ENCODE measurements at regions not wholly inside any gene's neighbourhood (a gene's known extent, or its start where the extent isn't known, plus 50 kb on each side); places are given as distances from the start of the nearest gene placed in this dataset.

DNA sequence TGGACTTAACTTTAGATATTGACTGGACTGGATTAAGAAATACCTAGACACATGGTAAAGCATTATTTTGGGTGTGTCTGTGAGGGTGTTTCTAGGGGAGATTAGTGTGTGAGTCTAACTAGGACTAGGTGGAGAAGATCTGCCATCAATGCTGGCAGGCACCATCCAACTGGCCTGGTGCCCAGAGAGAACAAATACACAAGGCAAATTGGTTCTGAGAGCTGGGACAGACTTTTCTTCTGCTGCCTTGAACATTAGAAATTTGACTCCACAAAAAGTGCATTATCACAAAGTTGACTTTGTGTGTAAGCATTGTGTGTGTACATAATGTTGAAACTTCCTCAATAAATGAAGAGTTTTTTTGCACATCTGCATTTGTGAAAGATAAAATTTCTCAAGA is 522.1 kb downstream of the SUCLA2 start:
- Histone ChIP-seq H3K9me3 (no peaks in the 10 kb centered on the region), H3K36me3 (no peaks in the 10 kb centered on the region), H3K4me3 (no peak overlapping the region), H3K27me3 (no peaks in the 10 kb centered on the region), H3K4me1 (no peaks in the 10 kb centered on the region), H3K27ac (no peak overlapping the region)
- DNase-seq, result no peak
- intact Hi-C loops (cut with DNase I; ENCODE audit: low total_unique reads), result no loop called here
- no peak for TF ChIP-seq POLR2A (IDR thresholded peaks at IDR 0.05)
- TF ChIP-seq, protein P1, sequence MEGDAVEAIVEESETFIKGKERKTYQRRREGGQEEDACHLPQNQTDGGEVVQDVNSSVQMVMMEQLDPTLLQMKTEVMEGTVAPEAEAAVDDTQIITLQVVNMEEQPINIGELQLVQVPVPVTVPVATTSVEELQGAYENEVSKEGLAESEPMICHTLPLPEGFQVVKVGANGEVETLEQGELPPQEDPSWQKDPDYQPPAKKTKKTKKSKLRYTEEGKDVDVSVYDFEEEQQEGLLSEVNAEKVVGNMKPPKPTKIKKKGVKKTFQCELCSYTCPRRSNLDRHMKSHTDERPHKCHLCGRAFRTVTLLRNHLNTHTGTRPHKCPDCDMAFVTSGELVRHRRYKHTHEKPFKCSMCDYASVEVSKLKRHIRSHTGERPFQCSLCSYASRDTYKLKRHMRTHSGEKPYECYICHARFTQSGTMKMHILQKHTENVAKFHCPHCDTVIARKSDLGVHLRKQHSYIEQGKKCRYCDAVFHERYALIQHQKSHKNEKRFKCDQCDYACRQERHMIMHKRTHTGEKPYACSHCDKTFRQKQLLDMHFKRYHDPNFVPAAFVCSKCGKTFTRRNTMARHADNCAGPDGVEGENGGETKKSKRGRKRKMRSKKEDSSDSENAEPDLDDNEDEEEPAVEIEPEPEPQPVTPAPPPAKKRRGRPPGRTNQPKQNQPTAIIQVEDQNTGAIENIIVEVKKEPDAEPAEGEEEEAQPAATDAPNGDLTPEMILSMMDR (IDR thresholded peaks at IDR 0.05), result no peak

DNA sequence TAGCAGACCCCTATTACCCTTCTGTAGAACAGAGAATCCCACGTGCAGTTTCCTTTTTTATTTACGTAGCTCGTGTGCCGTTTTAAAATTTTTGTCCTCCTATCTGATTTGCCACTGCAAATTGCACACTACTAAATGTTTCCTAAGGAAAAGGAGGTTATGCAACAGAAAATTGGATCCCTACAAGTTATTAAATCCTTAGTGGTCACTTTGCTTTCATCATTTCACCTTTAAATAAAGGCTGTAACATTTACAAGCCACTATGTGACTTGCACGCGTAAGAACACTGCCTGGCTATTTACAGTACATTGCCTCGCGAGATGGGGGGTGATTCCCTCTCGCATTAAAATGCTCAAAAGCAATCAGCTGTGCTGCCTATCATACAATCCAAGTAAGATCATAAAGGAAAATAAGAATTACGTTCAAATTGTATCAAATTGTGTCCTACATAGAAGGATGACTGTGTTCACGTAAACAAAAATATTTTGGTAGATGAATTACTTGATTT is 525.6 kb downstream of the SUCLA2 start:
- intact Hi-C loops (cut with DNase I; ENCODE audit: low total_unique reads), result no loop called here
- Histone ChIP-seq H3K36me3 (no peaks in the 10 kb centered on the region), H3K4me1 (no peaks in the 10 kb centered on the region), H3K4me3 (no peak overlapping the region), H3K27me3 (no peaks in the 10 kb centered on the region), H3K27ac (no peak overlapping the region), H3K9me3 (no peaks in the 10 kb centered on the region)
- no peak for DNase-seq
- no peak for TF ChIP-seq POLR2A (IDR thresholded peaks at IDR 0.05)
- TF ChIP-seq, protein P1 (IDR thresholded peaks at IDR 0.05), result no peak

DNA sequence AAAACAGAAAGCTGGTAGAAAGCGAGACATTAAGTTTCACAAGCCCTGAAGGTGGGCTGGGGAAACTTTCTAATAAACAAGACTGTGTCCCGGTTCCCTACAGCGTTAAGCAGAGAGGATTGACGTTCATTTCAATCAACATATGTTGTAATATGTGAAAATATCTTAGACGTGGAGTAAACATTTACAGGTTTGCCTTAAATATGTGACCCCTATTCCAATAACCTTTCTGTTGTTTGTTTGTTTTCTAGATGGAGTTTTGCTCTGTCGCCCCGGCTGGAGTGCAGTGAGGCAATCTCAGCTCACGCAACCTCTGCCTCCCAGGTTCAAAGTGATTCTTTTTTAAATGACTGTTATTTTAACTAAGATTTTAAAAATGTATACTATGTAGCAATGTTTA is 526.2 kb downstream of the SUCLA2 start:
- H3K27me3 ChIP-seq, result no peaks in the 10 kb centered on the region
- DNase-seq, result no peak
- no peaks in the 10 kb centered on the region for H3K4me1 ChIP-seq
- no peaks in the 10 kb centered on the region for H3K36me3 ChIP-seq
- no peaks in the 10 kb centered on the region for H3K9me3 ChIP-seq
- intact Hi-C loops (cut with DNase I; ENCODE audit: low total_unique reads), result no loop called here
- TF ChIP-seq POLR2A (IDR thresholded peaks at IDR 0.05), result no peak
- TF ChIP-seq, protein P1 (IDR thresholded peaks at IDR 0.05), result no peak
- H3K27ac ChIP-seq, result no peak overlapping the region
- no peak overlapping the region for H3K4me3 ChIP-seq

GRCh38 chr13:47474326-47474725 is 526.7 kb downstream of the SUCLA2 start:
- no peaks in the 10 kb centered on the region for H3K4me1 ChIP-seq
- no peak for TF ChIP-seq POLR2A (IDR thresholded peaks at IDR 0.05)
- TF ChIP-seq, protein P1 (IDR thresholded peaks at IDR 0.05), result no peak
- no peak overlapping the region for H3K27ac ChIP-seq
- no peaks in the 10 kb centered on the region for H3K9me3 ChIP-seq
- no peak for DNase-seq
- intact Hi-C loops (cut with DNase I; ENCODE audit: low total_unique reads), result no loop called here
- H3K4me3 ChIP-seq, result no peak overlapping the region
- no peaks in the 10 kb centered on the region for H3K36me3 ChIP-seq
- H3K27me3 ChIP-seq, result no peaks in the 10 kb centered on the region

- DNase-seq, result no peak
- no peaks in the 10 kb centered on the region for H3K9me3 ChIP-seq
- TF ChIP-seq POLR2A (IDR thresholded peaks at IDR 0.05), result no peak
- TF ChIP-seq, protein P1 (IDR thresholded peaks at IDR 0.05), result no peak
- no peaks in the 10 kb centered on the region for H3K4me1 ChIP-seq
- intact Hi-C loops (cut with DNase I; ENCODE audit: low total_unique reads), result no loop called here
- H3K4me3 ChIP-seq, result no peak overlapping the region
- H3K27me3 ChIP-seq, result no peaks in the 10 kb centered on the region
- H3K36me3 ChIP-seq, result no peaks in the 10 kb centered on the region
- no peak overlapping the region for H3K27ac ChIP-seq
Measured at GRCh38 chr13:47472516-47472915, 528.6 kb downstream of the SUCLA2 start.
